HG02884 (cell line): ENCODE measurements at regions not wholly inside any gene's neighbourhood (a gene's known extent, or its start where the extent isn't known, plus 50 kb on each side); places are given as distances from the start of the nearest gene placed in this dataset.
"Not testable (repeated sequence)": the region's sequence is repeated elsewhere in the genome, so short reads cannot be mapped to it uniquely, and the experiment has no call there.

Source experiments
- ATAC-seq: cut with Tn5 transposase; IDR thresholded peaks from one replicate; pipeline ENCODE4 v1.9.1; 2021; ENCODE audit warnings: mild to moderate bottlenecking, moderate library complexity; ENCODE audit not compliant: unreplicated experiment

- no peak for ATAC-seq
Observed at GRCh38 chr2:4900861-4901770, 791.1 kb upstream of the SOX11 start.

DNA sequence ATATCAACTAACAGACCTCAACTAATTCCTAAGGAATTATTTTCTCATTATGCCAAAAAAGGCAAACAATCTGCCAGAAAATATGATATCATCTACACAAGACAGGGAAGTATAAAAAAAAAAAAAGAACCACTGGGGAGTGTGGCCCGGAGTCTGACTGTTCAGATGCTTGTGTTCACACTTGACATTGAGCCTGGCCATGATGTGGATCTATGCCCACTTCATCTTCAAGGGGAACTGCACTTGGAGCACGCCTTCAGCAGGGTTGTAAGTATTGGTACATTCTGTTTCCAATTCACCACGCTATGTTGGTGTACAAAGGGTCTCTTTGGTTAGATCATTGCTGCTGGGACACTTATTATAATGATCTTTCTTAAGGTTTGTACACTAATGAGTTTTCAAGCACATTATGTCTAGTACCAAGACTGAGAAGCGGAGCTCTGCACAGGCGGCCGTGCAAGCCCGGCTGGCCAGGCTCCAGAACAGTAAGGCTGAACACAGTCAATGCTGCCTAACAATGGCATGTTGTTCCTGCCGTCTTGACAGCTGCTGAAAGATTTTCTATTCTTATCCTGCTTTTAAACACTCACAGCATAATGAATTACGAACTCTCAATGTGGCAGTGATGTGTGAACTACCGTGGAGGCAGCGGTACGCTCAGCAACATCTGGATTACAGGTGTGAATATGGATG lies 788.4 kb upstream of the SOX11 start:
- no peak for ATAC-seq

DNA sequence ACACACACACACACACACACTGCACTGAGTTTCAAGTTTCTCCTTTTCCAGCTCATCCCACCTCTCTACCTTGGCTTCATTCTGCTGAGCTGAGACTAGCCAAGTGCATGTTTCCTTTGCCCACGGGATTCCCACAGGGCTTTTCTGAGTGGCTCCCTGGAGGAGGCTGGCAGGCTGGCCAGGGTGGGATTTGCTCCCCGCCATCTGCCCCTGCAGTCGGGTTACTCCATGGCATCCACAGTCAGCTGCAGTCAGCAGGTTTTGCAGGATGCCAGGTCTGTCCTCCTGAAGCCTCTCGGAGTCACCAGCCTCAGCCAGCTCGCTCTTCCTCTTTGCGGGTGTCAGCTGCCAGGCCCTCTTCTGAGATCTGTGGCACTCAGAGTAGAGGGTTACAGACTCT lies 783.7 kb upstream of the SOX11 start:
- no peak for ATAC-seq

DNA sequence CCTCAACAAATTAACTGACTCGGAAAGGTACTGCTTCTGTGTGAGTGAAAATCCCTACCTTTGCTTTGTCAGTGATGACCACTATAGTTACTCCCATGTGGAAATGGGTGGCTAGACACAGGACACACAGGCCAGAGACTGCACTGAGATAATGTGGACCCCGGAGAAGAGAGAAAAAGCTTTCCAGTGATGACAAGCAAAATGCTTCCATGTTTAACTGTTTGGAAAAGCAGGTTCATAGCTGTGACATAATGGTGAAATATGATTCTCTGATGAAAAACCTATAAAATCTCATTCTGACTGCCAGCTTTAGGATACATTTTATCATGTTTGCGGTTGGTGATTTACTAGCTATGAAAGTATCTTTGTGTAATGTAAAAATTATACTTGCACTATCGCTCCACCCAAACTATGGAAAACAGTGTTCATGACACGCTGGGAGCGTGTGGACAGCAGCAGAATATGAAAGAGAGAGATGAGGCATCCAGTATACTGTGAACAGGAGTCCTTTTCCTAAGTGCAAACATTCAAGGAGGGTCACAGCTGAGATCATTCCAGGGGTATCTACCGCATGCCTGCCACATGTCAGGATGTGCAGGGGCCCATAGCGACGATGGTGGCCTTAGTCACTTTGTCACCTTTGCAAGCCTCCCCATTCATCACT lies 782.7 kb upstream of the SOX11 start:
- no peak for ATAC-seq

DNA sequence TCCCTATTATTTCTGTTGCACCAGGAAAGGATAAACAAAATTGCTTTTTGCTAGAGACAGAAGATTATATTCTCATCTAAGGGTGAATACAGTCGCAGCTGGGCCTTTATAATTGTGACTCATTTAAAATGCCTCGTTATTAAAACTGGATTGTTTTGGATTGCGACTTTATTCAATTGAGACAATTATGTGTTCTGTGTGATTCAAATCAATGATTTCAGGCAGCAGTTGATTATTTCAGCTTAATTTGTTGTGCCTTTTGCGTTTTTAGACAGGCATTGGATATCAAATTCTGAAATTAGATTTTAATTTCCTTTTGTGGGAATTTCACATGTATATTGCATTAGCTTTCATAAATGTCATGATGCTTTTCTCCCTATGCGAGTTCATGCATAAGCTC lies 778.1 kb upstream of the SOX11 start:
- ATAC-seq, result no peak

GRCh38 chr2:4914551-4914950 lies 777.6 kb upstream of the SOX11 start:
- ATAC-seq, result no peak

GRCh38 chr2:4915357-4915756 lies 776.8 kb upstream of the SOX11 start:
- no peak for ATAC-seq

DNA sequence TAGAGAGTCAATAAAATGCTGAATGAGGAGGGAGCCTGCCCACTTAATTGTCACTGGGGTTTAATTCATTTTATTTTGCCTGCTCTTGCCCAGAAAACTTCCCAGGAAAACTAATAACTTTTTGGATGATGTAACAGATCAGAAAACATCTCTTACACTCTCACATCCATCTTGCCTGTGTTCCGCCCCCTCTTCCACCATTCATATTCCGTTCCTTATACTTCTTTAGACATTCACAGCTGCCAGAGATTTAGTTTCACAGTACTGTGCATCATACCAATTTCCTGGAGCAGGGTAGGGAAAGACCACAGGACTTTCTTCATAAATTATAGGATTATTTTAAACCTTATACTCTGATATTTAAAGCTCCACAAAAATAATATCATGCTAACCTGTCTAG lies 776.1 kb upstream of the SOX11 start:
- no peak for ATAC-seq

GRCh38 chr2:4930704-4931103 lies 761.5 kb upstream of the SOX11 start:
- no peak for ATAC-seq

GRCh38 chr2:4931721-4932365 lies 760.3 kb upstream of the SOX11 start:
- ATAC-seq, result no peak

GRCh38 chr2:4935291-4935690 lies 756.9 kb upstream of the SOX11 start:
- ATAC-seq, result not testable (repeated sequence)

- no peak for ATAC-seq
Observed at GRCh38 chr2:4937550-4937949, 754.6 kb upstream of the SOX11 start.

- ATAC-seq, result no peak
Observed at GRCh38 chr2:4938206-4938605, 754.0 kb upstream of the SOX11 start.

DNA sequence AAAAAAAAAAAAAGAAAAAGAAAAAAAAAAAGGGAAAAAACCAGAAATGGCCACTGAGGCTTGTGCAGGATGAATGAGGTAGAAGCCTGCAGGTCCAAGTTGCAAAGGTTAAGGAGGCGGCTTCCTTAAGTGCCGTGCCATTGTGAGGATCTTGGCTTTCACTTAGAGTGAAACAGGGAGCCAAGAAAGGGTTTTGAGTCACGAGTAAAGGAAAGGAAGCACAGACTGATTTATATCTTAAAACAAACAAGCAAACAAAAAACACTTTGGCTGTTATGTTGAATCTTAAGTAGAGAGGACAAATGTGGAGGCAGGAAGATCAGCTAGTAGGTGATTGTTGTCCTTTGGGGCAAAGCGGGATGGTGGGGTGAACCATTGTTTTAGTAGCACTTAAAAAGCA lies 749.7 kb upstream of the SOX11 start:
- ATAC-seq, result no peak

DNA sequence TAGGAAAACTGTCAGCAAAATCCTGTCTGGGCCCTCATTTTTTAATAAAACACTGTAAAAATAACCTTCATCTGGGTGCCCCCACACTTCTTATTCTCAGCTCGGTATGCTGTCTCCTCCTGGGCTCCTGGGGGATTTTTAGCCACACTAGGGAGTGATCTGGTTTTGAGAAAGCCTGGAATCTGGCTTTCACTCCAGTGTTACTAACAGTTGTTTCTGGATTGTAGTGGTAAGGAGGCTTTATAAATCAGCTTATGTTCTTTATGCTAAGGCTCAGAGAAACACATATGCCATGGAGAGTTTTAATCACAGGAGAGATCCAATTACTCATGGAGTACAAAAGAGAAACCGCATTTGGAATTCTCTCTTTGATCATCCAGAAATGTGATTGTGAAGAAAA lies 744.3 kb upstream of the SOX11 start:
- no peak for ATAC-seq

DNA sequence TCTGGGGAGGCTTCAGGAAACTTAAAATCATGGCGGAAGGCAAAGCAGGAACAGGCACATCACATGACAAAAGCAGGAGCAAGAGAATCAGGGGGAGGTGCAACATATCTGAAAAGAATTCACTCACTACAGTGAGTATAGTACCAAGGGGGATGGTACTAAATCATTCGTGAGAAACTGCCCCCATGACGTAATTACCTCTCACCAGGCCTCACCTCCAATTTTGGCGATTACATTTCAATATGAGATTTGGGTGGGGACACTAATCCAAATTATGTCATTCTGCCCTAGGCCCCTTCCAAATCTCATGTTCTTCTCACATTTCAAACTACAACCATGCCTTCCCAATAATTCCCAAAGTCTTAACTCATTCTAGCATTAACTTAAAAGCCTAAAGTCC lies 740.8 kb upstream of the SOX11 start:
- no peak for ATAC-seq

- no peak for ATAC-seq
Observed at GRCh38 chr2:4959219-4959618, 733.0 kb upstream of the SOX11 start.

DNA sequence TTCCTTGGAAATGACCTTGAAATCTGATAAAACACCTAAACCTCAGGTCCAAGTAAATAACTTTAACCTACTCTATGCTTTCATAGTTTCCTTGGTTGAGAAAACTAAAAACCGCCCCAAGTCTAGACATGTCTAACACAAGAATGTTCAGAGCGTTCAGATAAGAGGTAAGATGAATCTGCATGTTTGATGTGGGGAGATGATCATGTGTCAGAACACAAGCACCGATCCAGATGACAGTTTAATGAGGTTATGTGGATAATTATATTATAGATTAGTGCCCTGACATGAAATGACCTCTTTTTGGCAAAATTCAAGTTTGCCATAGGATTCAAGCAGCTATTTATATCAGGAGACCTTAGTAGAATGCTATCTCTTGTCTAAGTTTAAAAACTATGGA lies 729.8 kb upstream of the SOX11 start:
- ATAC-seq, result no peak

GRCh38 chr2:4963106-4963505 lies 729.1 kb upstream of the SOX11 start:
- no peak for ATAC-seq

GRCh38 chr2:4964001-4964540 lies 728.1 kb upstream of the SOX11 start:
- no peak for ATAC-seq

DNA sequence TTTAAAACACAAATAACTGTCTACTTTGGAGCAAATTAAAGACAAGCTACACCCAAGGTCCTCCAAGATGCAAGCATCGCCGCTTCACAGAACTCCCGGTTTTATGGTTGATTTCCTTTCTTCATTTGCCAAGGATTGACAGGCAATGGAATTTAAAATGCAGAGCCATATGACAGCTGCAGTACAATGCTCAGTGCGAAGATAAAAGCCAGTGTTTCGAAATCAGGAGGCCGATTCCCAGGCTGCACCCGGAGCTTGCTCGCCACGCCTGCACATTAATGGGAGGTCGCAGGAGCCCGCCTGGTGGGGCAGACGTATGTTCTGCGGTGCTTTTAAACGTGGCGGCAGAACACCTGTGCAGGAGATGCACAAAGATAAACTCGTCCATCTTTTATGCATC lies 727.6 kb upstream of the SOX11 start:
- no peak for ATAC-seq
